CD4-positive, alpha-beta memory T cell (primary cell): ENCODE measurements at regions not wholly inside any gene's neighbourhood (a gene's known extent, or its start where the extent isn't known, plus 50 kb on each side); places are given as distances from the start of the nearest gene placed in this dataset.

ENCODE experiments used
- CTCF ChIA-PET: fragments of 350-600 bp; sonication (Branson Sonifier 250); formaldehyde crosslinking; loops from one replicate; lab custom pipeline; 2021; ENCODE audit warnings: inconsistent platforms; ENCODE audit not compliant: partially characterized antibody; lab: Charles Lee
- POLR2A ChIA-PET: fragments of 350-600 bp; sonication (Branson Sonifier 250); formaldehyde crosslinking; loops from one replicate; lab custom pipeline; 2021; ENCODE audit not compliant: partially characterized antibody; lab: Charles Lee
- DNase-seq, 5 donors: peaks; one replicate each; pipeline versions ENCODE4 v3.0.0 to v3.0.0-alpha.2; 2020 to 2022; ENCODE audit warnings: mixed read lengths in 1 of 5
- H3K27ac ChIP-seq: one replicate; pipeline ENCODE4 v1.7.0; 2013; ENCODE audit warnings: low read depth, low read length
- H3K27me3 ChIP-seq: 2 replicates; pipeline ENCODE4 v1.7.0; 2013; ENCODE audit warnings: mild to moderate bottlenecking, low read length, moderate library complexity; ENCODE audit not compliant: insufficient read depth
- H3K36me3 ChIP-seq: 2 replicates; pipeline ENCODE4 v1.7.0; 2013; ENCODE audit warnings: mild to moderate bottlenecking, low read length, moderate library complexity; ENCODE audit not compliant: insufficient read depth
- H3K4me1 ChIP-seq: 2 replicates; pipeline ENCODE4 v1.7.0; 2013; ENCODE audit warnings: mild to moderate bottlenecking, low read length, moderate library complexity; ENCODE audit not compliant: insufficient read depth
- H3K4me3 ChIP-seq, 2 donors: one replicate each; pipeline ENCODE4 v1.7.0; 2013; ENCODE audit warnings: low read length in 2 of 2, mild to moderate bottlenecking in 1 of 2
- H3K9me3 ChIP-seq, 2 donors: one replicate each; pipeline ENCODE4 v1.7.0; 2013; ENCODE audit warnings: low read length in 2 of 2, control low read depth in 1 of 2; ENCODE audit not compliant: control insufficient read depth in 1 of 2
- H3K27ac Mint-ChIP-seq, 7 donors: one replicate each; pipeline ENCODE4 v1.8.0; 2020 to 2021; ENCODE audit warnings: mixed read lengths in 7 of 7, mild to moderate bottlenecking in 6 of 7, inconsistent platforms in 3 of 7, moderate library complexity in 3 of 7
- H3K27me3 Mint-ChIP-seq, 2 donors: one replicate each; pipeline ENCODE4 v1.8.0; 2020 to 2021; ENCODE audit warnings: mixed read lengths in 2 of 2
- H3K36me3 Mint-ChIP-seq, 2 donors: one replicate each; pipeline ENCODE4 v1.8.0; 2020 to 2021; ENCODE audit warnings: mixed read lengths in 2 of 2, inconsistent platforms in 1 of 2, mild to moderate bottlenecking in 1 of 2
- H3K4me1 Mint-ChIP-seq, 4 donors: one replicate each; pipeline ENCODE4 v1.8.0; 2020 to 2021; ENCODE audit warnings: mixed read lengths in 4 of 4, mild to moderate bottlenecking in 1 of 4
- H3K4me3 Mint-ChIP-seq, 8 donors: one replicate each; pipeline ENCODE4 v1.8.0; 2020 to 2021; ENCODE audit warnings: mixed read lengths in 8 of 8, mild to moderate bottlenecking in 7 of 8, moderate library complexity in 6 of 8, inconsistent platforms in 3 of 8
- H3K9me3 Mint-ChIP-seq, 8 donors: one replicate each; pipeline ENCODE4 v1.8.0; 2020 to 2021; ENCODE audit warnings: mixed read lengths in 8 of 8, mild to moderate bottlenecking in 5 of 8, inconsistent platforms in 3 of 8, moderate library complexity in 1 of 8
- intact Hi-C: fragments of 100-400 bp; cut with micrococcal nuclease; formaldehyde crosslinking; loops from one replicate; pipeline ENCODE4 v1.15.1; 2023

GRCh38 chr11:15875393-15875792, 481.0 kb downstream of the SOX6 start:
- Mint-ChIP-seq H3K27me3 (peaks cover 0 to 1% of the 10 kb centered on the region in 2 donors), H3K4me1 (no peaks in the 10 kb centered on the region), H3K4me3 (no peak overlapping the region), H3K36me3 (no peaks in the 10 kb centered on the region), H3K9me3 (peaks cover 0 to 4% (median 0%) of the 10 kb centered on the region in 8 donors), H3K27ac (no peak overlapping the region)
- DNase-seq = no peak
- intact Hi-C loops = no loop called here
- ChIA-PET CTCF (no interaction called here), POLR2A (no interaction called here)
- H3K9me3 ChIP-seq = no peaks in the 10 kb centered on the region
- H3K4me1 ChIP-seq = no peaks in the 10 kb centered on the region
- H3K27me3 ChIP-seq = no peaks in the 10 kb centered on the region
- no peak overlapping the region for H3K27ac ChIP-seq
- no peaks in the 10 kb centered on the region for H3K36me3 ChIP-seq
- no peak overlapping the region for H3K4me3 ChIP-seq

- Histone ChIP-seq H3K9me3 (no peaks in the 10 kb centered on the region), H3K27ac (no peak overlapping the region), H3K4me3 (no peak overlapping the region), H3K4me1 (no peaks in the 10 kb centered on the region), H3K27me3 (no peaks in the 10 kb centered on the region), H3K36me3 (no peaks in the 10 kb centered on the region)
- no peaks in the 10 kb centered on the region for H3K36me3 Mint-ChIP-seq
- H3K4me3 Mint-ChIP-seq = no peak overlapping the region
- no peak overlapping the region for H3K27ac Mint-ChIP-seq
- intact Hi-C loops = no loop called here
- ChIA-PET CTCF (no interaction called here), POLR2A (no interaction called here)
- H3K9me3 Mint-ChIP-seq = peaks cover 0 to 4% (median 0%) of the 10 kb centered on the region in 8 donors
- DNase-seq = no peak
- H3K4me1 Mint-ChIP-seq = no peaks in the 10 kb centered on the region
- H3K27me3 Mint-ChIP-seq = peaks cover 0 to 1% of the 10 kb centered on the region in 2 donors
These were observed 480.4 kb downstream of the SOX6 start for GRCh38 chr11:15875943-15876342.

GRCh38 chr11:15878756-15879155, 477.6 kb downstream of the SOX6 start:
- Mint-ChIP-seq H3K9me3 (peaks cover 0 to 5% (median 0%) of the 10 kb centered on the region in 8 donors), H3K27ac (no peak overlapping the region), H3K27me3 (no peaks in the 10 kb centered on the region), H3K36me3 (no peaks in the 10 kb centered on the region), H3K4me3 (no peak overlapping the region), H3K4me1 (no peaks in the 10 kb centered on the region)
- Histone ChIP-seq H3K27me3 (no peaks in the 10 kb centered on the region), H3K27ac (no peak overlapping the region), H3K36me3 (no peaks in the 10 kb centered on the region), H3K4me3 (no peak overlapping the region), H3K9me3 (no peaks in the 10 kb centered on the region), H3K4me1 (no peaks in the 10 kb centered on the region)
- intact Hi-C loops = no loop called here
- ChIA-PET CTCF (no interaction called here), POLR2A (no interaction called here)
- no peak for DNase-seq

GRCh38 chr11:15880291-15880690, 476.1 kb downstream of the SOX6 start:
- intact Hi-C loops = no loop called here
- H3K4me1 ChIP-seq = no peaks in the 10 kb centered on the region
- POLR2A ChIA-PET = no interaction called here
- no peaks in the 10 kb centered on the region for H3K27me3 Mint-ChIP-seq
- H3K27ac Mint-ChIP-seq = no peak overlapping the region
- no peaks in the 10 kb centered on the region for H3K9me3 ChIP-seq
- H3K4me3 Mint-ChIP-seq = no peak overlapping the region
- no peaks in the 10 kb centered on the region for H3K36me3 ChIP-seq
- H3K4me1 Mint-ChIP-seq = no peaks in the 10 kb centered on the region
- no peak for DNase-seq
- peaks cover 0 to 5% (median 0%) of the 10 kb centered on the region in 8 donors for H3K9me3 Mint-ChIP-seq
- no peak overlapping the region for H3K4me3 ChIP-seq
- H3K36me3 Mint-ChIP-seq = no peaks in the 10 kb centered on the region
- H3K27ac ChIP-seq = no peak overlapping the region
- no peaks in the 10 kb centered on the region for H3K27me3 ChIP-seq
- CTCF ChIA-PET = no interaction called here

GRCh38 chr11:15882876-15883454, 473.4 kb downstream of the SOX6 start:
- no peak for DNase-seq
- ChIA-PET CTCF (no interaction called here), POLR2A (no interaction called here)
- Mint-ChIP-seq H3K4me3 (no peak overlapping the region), H3K27me3 (no peaks in the 10 kb centered on the region), H3K4me1 (no peaks in the 10 kb centered on the region), H3K9me3 (peaks cover 0 to 5% (median 0%) of the 10 kb centered on the region in 8 donors), H3K36me3 (no peaks in the 10 kb centered on the region), H3K27ac (no peak overlapping the region)
- no peaks in the 10 kb centered on the region for H3K9me3 ChIP-seq
- H3K27me3 ChIP-seq = no peaks in the 10 kb centered on the region
- no peak overlapping the region for H3K27ac ChIP-seq
- intact Hi-C loops = no loop called here
- no peak overlapping the region for H3K4me3 ChIP-seq
- no peaks in the 10 kb centered on the region for H3K4me1 ChIP-seq
- H3K36me3 ChIP-seq = no peaks in the 10 kb centered on the region

- Histone ChIP-seq H3K27me3 (no peaks in the 10 kb centered on the region), H3K9me3 (no peaks in the 10 kb centered on the region), H3K27ac (no peak overlapping the region), H3K4me3 (no peak overlapping the region), H3K4me1 (no peaks in the 10 kb centered on the region), H3K36me3 (no peaks in the 10 kb centered on the region)
- Mint-ChIP-seq H3K9me3 (peaks cover 0 to 5% (median 0%) of the 10 kb centered on the region in 8 donors), H3K4me3 (no peak overlapping the region), H3K27me3 (no peaks in the 10 kb centered on the region), H3K36me3 (no peaks in the 10 kb centered on the region), H3K4me1 (no peaks in the 10 kb centered on the region), H3K27ac (no peak overlapping the region)
- ChIA-PET POLR2A (no interaction called here), CTCF (no interaction called here)
- intact Hi-C loops = no loop called here
- no peak for DNase-seq
These were observed 472.9 kb downstream of the SOX6 start for GRCh38 chr11:15883455-15883920.

- Histone ChIP-seq H3K4me1 (no peaks in the 10 kb centered on the region), H3K4me3 (no peak overlapping the region), H3K27ac (no peak overlapping the region), H3K27me3 (no peaks in the 10 kb centered on the region), H3K9me3 (no peaks in the 10 kb centered on the region), H3K36me3 (no peaks in the 10 kb centered on the region)
- no peaks in the 10 kb centered on the region for H3K4me1 Mint-ChIP-seq
- H3K27ac Mint-ChIP-seq = no peak overlapping the region
- no peaks in the 10 kb centered on the region for H3K36me3 Mint-ChIP-seq
- DNase-seq = no peak
- intact Hi-C loops = no loop called here
- CTCF ChIA-PET = no interaction called here
- H3K9me3 Mint-ChIP-seq = peaks cover 0 to 5% (median 0%) of the 10 kb centered on the region in 8 donors
- POLR2A ChIA-PET = no interaction called here
- no peaks in the 10 kb centered on the region for H3K27me3 Mint-ChIP-seq
- no peak overlapping the region for H3K4me3 Mint-ChIP-seq
These were observed 472.2 kb downstream of the SOX6 start for GRCh38 chr11:15884141-15884540.
